HG03558 (cell line): ENCODE measurements at regions not wholly inside any gene's neighbourhood (a gene's known extent, or its start where the extent isn't known, plus 50 kb on each side); places are given as distances from the start of the nearest gene placed in this dataset.
"Not testable (repeated sequence)": the region's sequence is repeated elsewhere in the genome, so short reads cannot be mapped to it uniquely, and the experiment has no call there.

ENCODE experiments used
- ATAC-seq: cut with Tn5 transposase; IDR thresholded peaks from one replicate; pipeline ENCODE4 v1.9.1; 2021; ENCODE audit warnings: moderate number of reproducible peaks; ENCODE audit not compliant: unreplicated experiment; ENCODE audit errors: extremely low read depth

DNA sequence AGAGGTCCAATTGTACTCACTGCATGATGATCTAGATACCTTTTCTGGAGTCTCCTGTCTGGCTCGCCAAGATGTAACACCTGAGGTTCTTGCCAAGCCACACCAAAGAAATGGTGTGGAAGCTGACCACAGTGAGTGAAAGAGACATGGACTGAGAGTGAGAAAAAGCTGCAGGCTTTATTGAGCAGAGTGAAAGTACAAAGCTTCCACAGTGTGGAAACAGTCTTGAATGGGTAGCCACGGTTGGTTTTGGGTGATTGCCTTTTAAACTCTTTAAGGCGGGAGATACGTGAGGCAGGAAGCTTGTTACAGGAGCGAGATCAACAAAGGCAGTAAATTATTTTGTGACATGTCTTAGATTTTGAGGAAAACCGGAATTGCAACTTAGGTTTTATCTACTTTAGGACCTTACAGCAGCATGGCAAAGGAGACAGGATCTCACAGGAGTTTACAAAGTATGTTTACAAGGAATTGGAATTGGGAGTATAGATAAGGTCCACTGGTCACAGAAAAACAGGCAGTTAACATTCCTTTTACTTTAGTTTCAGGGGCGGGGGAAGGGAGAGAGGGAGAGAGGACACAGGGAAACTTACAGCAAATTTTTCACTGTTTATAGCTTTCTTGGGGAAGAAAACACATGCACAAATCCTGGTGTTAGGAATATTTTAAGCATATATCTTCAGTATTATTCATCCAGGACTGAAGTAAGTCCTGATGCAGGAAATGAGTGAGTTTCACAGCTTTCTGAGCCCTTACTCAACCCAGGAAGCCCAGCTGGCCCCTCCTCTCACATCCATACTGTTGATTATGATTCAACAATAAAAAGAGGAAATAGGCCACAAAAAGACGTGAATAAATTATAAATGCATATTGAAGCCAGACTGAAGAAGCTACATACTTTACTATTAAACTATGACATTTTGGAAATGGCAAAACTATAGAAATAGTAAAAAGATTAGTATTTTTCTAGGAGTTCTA is 257.6 kb upstream of the MBL2 start:
- ATAC-seq, result not testable (repeated sequence)

DNA sequence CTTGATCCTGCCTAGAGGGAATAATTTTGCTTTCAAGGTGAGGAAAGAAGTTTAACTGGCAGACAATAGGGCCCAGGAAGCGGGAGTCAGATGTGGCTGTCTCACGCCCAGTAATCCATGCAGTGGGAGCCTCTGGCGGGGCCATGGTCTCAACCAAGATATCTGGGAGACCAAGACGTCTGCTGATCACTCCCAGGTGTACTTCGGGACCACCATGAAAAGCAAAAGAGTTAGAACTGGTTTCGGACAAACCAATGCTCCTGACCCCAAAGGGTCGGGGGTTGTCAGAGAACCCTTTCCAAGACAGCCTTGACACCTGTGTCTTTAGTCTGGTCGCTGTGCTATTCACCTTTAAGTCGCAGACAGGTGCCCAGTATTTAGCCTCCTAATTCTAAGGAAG is 256.9 kb upstream of the MBL2 start:
- no peak for ATAC-seq

DNA sequence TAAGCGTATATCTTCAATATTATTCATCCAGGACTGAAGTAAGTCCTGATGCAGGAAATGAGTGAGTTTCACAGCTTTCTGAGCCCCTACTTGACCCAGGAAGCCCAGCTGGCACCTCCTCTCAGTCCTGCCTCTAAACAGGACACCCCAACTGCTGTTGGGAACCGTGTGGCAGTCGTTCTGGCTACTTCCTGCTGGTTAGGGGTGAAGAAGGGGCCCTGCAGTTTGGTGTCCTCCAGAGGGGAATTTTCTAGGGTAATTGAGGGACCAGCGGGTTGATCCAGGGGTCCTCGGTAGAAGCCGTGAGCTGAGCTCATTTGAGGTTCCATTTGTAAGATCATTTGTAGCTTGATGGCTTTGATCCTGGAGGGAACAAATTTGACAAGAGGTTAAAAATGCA is 253.2 kb upstream of the MBL2 start:
- ATAC-seq, result not testable (repeated sequence)

GRCh38 chr10:53025172-53025711 is 252.7 kb upstream of the MBL2 start:
- ATAC-seq, result peak; percentile 53

DNA sequence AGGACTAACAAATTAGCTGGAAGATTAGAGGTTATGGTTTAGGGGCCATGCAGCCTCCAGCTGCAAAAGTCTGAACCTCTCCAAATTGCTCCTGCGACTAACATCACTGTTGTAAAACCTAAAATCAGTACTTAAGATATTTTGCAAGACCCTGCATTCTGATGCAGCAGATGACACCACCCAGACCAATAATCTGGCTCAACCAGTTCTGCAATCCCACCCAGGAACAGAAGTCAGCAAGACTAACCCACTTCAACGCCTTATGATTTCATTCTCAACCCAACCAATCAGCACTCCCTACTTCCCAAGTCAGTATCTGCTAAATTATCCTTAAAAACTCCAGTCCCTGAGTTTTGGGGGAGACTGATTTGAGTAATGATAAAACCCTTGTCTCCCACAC is 250.8 kb upstream of the MBL2 start:
- ATAC-seq, result no peak

DNA sequence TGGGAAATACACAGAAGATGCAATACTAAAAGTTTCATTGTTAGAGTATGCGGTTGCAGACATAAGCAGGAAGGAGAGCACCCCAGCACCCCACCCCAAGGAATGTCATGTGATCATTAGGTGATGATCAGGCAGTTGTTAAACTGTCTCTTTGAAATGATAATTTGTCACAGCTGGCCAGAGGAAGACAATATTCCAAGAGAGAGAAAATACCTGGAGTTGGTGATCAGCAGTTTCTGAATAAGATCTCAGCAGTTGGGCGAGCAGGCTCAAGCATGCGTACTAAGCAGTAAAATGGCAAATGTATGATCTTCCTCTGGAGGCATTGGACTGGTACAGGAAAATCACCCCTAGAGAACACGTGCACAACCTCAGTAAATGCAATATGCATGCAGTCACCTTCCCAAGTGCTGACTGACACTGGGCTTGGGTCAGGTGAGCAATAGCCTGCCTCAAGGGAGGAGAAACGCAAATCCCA is 250.1 kb upstream of the MBL2 start:
- ATAC-seq, result no peak

DNA sequence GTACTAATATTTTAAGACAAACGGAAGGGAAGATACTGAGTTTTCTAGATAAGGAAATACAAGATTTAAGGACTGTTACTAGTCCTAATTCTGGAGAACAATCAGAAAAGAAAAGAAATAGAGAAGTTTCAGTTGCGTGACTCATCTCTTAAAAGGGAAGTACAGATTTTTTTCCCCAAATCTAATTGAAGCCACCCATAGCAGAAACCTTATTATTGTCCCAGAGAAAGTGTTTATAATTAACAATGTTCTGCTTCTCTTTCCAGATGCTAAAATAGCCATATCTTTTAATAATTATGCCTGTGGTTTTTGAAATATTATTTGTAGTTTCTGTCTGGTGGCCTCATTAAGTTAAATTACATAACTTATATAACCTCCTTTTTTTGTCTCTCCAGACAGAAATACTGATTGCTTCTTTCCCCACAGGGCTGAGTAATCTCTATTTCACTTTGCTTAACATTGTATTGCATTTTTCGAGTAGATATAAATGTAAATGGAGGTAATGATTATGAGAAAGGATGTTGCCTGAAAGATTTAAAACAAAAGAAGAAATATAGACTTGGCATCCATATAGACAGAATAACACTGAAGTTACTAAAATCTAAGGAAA is 240.7 kb upstream of the MBL2 start:
- no peak for ATAC-seq

- no peak for ATAC-seq
Observed at GRCh38 chr10:53009961-53010907, 237.7 kb upstream of the MBL2 start.

DNA sequence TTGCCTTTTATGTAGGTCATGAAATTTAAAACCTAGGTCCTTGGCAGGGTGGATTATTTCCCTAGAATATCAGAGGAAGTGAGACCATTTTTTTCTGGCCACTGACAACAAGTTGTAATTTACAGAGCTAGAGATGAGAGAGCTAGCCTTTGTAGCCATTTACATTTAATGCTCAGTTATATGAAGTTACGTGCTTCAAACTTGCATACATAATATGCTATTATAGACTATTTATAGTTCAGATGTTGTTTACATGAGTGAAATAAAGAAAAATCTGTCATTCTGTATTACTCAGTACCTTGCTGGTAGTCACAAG is 234.9 kb upstream of the MBL2 start:
- no peak for ATAC-seq

DNA sequence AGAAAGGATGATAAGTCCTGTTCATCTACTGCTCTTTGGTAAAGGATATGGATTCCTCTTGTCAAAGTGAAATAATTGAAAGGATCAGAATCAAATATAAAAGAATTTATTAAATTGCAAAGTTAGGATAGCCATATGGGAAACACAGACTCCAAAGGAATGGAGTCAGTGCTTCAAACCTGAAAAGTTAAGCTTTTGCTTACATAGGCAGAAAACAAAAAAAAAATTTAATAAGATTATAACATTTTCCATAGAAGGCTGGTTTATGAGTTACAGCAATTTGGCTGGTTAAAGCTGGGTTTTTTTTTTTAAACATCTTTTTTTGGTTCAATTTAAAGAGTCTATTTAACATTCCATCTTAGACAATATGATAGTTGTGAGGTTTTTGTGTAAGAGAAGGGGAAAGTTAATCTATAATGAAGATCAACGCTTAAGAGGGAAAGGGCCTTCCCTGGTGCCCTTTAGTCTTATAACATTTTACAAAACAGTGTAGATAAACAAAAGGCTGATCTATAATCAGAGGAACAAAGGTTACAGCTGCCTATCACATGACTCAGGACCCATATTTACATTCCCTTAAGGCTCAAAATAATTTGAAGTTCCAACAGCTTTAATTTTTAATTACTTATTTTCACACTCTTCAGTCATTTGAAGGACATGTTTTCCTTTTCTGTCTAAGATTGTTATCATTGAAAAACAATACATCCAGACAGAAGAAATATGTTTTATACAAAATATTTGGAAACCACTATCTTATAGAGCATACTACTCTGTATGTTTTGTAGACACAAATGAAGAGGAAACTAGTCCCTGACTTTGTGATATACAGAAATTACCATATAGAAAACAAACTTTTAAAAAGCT is 234.3 kb upstream of the MBL2 start:
- no peak for ATAC-seq

DNA sequence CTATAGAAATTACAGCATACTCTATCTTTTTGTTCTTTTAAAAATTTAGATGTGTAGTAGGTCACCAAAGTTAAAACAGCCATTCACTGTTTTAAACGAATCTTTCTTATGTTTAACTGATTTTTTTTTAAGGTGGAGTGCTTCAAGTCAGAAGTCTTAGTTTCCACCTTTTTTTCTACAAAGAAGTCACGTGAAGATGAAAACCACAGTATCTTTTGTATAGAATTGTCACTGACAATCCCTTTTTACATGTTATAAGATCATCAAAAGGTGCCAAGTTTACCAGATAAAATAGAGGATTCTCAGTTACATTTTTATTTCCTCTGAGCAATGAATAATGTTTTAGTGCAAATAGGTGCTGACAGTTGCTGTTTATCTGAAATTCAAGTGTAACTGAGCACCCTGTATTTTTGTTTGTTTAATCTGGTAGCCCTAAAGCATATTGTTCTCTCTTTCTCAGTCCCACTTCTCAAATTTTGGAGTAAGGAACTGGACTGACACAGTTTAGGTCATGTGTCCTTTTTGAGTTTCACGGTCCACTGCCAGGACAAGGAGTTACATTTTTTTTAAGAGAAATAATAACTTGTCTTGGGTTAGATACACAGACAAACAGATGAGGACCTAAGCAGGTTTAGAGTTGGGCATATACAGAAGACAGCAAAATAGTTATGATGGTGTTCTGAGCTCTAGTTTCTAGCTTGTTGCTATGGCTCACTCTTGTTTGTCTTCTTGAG is 233.2 kb upstream of the MBL2 start:
- ATAC-seq, result no peak

DNA sequence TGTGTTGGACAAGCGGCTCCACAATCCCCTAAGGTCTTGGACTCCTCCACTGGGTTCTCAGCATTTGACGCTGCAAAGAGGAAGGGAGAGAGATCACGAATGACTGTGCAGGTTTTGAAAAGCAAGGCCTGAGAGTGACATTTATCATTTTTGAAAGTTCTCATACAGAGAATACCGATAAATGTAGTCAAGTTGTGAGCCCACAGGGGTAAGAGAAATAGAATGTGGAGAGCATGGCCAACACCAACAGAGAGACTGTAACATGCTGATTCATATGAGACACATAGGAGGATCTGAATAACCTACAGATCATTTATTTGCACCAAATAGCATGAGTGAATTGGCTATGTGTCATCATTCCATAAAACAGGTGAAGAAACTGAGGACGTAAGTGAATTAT is 230.5 kb upstream of the MBL2 start:
- no peak for ATAC-seq

GRCh38 chr10:52999681-53000080 is 227.1 kb upstream of the MBL2 start:
- ATAC-seq, result no peak

DNA sequence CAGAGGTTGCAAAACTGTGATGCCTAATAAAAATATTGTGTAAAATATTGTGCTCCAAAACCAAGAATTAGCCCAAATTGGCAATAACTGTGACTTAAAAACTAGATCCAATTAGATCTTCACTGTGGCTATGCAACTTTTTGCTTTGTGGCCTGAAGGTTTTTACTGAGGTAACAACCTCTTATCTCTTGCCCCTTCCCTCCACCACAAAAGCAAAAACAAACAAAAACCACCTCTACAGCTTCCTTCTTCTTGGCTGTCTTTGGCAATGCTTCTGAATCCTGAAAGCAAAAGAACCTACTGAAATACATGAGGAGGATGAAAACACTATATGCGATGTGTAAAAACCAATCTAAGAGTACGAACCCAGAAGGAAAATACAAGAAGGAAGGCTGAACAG is 226.7 kb upstream of the MBL2 start:
- ATAC-seq, result no peak

- no peak for ATAC-seq
Observed at GRCh38 chr10:52997007-52997406, 224.4 kb upstream of the MBL2 start.

GRCh38 chr10:52994370-52994769 is 221.8 kb upstream of the MBL2 start:
- no peak for ATAC-seq

GRCh38 chr10:52993109-52993508 is 220.5 kb upstream of the MBL2 start:
- no peak for ATAC-seq

GRCh38 chr10:52992567-52992966 is 220.0 kb upstream of the MBL2 start:
- ATAC-seq, result no peak

DNA sequence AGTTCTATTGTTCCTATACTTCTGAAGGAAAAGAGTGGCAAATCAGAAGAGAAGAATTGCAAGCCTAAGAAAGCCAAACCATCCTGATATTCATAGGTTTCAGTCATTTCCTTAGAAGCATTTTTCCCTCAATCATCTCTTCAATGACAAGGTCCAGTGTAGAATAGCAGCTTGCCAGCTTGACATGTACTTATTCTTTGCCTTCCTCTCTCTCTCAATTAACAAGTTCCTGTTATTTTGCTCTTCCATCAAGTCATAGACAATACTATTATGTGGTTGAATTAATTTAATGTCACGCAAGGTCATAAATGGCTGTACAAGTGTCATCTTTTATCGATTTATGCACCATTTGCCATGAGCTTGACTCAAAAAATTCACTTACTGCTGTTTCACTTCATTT is 216.3 kb upstream of the MBL2 start:
- ATAC-seq, result no peak
